HG03175 (cell line): ENCODE measurements at regions not wholly inside any gene's neighbourhood (a gene's known extent, or its start where the extent isn't known, plus 50 kb on each side); places are given as distances from the start of the nearest gene placed in this dataset.
A peak's percentile ranks its signal among the peaks of the same experiment; 100 is the strongest.

Source experiments
- ATAC-seq: cut with Tn5 transposase; IDR thresholded peaks from one replicate; pipeline ENCODE4 v1.9.1; 2021; ENCODE audit warnings: mild to moderate bottlenecking, moderate library complexity; ENCODE audit not compliant: unreplicated experiment

GRCh38 chr12:115606040-115606439 lies 671.5 kb downstream of the MED13L start:
- ATAC-seq: no peak

GRCh38 chr12:115598871-115599811 lies 678.4 kb downstream of the MED13L start:
- no peak for ATAC-seq

GRCh38 chr12:115597157-115597712 lies 680.3 kb downstream of the MED13L start:
- no peak for ATAC-seq

- no peak for ATAC-seq
Observed at GRCh38 chr12:115588131-115588530, 689.4 kb downstream of the MED13L start.

- no peak for ATAC-seq
Observed at GRCh38 chr12:115584156-115584555, 693.3 kb downstream of the MED13L start.

- no peak for ATAC-seq
Observed at GRCh38 chr12:115583591-115583990, 693.9 kb downstream of the MED13L start.

- no peak for ATAC-seq
Observed at GRCh38 chr12:115577401-115577800, 700.1 kb downstream of the MED13L start.

GRCh38 chr12:115574826-115575225 lies 702.7 kb downstream of the MED13L start:
- ATAC-seq: no peak

- peak; percentile 80 for ATAC-seq
Observed at GRCh38 chr12:115572440-115572839, 705.1 kb downstream of the MED13L start.

GRCh38 chr12:115571446-115571845 lies 706.0 kb downstream of the MED13L start:
- no peak for ATAC-seq

GRCh38 chr12:115571027-115571426 lies 706.5 kb downstream of the MED13L start:
- ATAC-seq: no peak

- ATAC-seq: no peak
Observed at GRCh38 chr12:115570069-115570777, 707.3 kb downstream of the MED13L start.

- ATAC-seq: no peak
Observed at GRCh38 chr12:115569345-115570068, 708.0 kb downstream of the MED13L start.

- ATAC-seq: no peak
Observed at GRCh38 chr12:115558281-115558680, 719.2 kb downstream of the MED13L start.

- no peak for ATAC-seq
Observed at GRCh38 chr12:115553622-115554021, 723.9 kb downstream of the MED13L start.

- ATAC-seq: no peak
Observed at GRCh38 chr12:115543269-115543668, 734.2 kb downstream of the MED13L start.

GRCh38 chr12:115542656-115543055 lies 734.8 kb downstream of the MED13L start:
- no peak for ATAC-seq

GRCh38 chr12:115541891-115542421 lies 735.5 kb downstream of the MED13L start:
- ATAC-seq: no peak

GRCh38 chr12:115528466-115528865 lies 749.0 kb downstream of the MED13L start:
- ATAC-seq: no peak

GRCh38 chr12:115521771-115522409 lies 755.6 kb downstream of the MED13L start:
- ATAC-seq: no peak
